Lower leg skin (tissue), 4 donors: ENCODE measurements at regions not wholly inside any gene's neighbourhood (a gene's known extent, or its start where the extent isn't known, plus 50 kb on each side); places are given as distances from the start of the nearest gene placed in this dataset.
"Not testable (repeated sequence)": the region's sequence is repeated elsewhere in the genome, so short reads cannot be mapped to it uniquely, and the experiment has no call there.

ENCODE experiments used
- DNase-seq, 2 donors: peaks; one replicate each; pipeline ENCODE4 v3.0.0-alpha.2; 2019; ENCODE audit warnings: low spot score in 2 of 2
- H3K4me3 ChIP-seq: fragments of 200-600 bp; sonication (generic); 2 replicates; pipeline ENCODE4 v1.5.1; 2017; ENCODE audit warnings: mild to moderate bottlenecking, low read depth; ENCODE audit not compliant: poor library complexity, severe bottlenecking
- POLR2A ChIP-seq, 2 donors: fragments of 450-650 bp; IDR thresholded peaks; one replicate each; pipeline ENCODE4 v1.6.1; 2016 to 2017; ENCODE audit warnings: antibody characterized with exemption in 2 of 2, mild to moderate bottlenecking in 1 of 2, moderate library complexity in 1 of 2
- WGBS, 2 donors: methylation state at CpG; one replicate each; pipeline ENCODE4 v1.1.5; 2018; 5-methylcytosine and 5-hydroxymethylcytosine counted together
- intact Hi-C: fragments of 100-400 bp; cut with DNase I; formaldehyde crosslinking; loops from one replicate; pipeline ENCODE4 v1.15.0; 2023; ENCODE audit warnings: low total_unique reads
- TF ChIP-seq, protein P1 (sequence below), 3 donors: fragments of 450-650 bp; IDR thresholded peaks; one replicate each; pipeline ENCODE4 v1.5.1; 2016; ENCODE audit warnings: antibody characterized with exemption in 3 of 3, mild to moderate bottlenecking in 3 of 3, moderate library complexity in 2 of 3

DNA sequence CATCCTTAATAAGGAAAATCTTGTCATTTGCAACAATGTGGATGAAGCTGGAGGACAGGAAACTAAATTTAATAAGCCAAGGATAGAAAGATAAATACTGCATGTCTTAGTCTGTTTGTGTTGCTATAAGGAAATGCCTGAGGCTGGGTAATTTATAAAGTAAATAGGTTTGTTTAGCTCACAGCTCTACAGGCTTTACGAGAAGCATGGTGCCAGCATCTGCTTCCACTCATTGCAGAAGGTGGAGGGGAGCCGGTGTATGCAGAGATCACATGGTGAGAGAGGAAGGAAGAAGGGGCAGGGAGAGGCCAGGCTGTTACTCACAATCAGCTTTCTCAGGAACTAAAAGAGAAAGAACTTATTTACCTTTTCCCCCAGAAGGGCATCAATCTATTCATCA, 118.9 kb upstream of the SMLR1 start:
- DNase-seq, result no peak
- intact Hi-C loops, result loop anchor here (2.0 kb wide), 1 partner anchor 54 kb away; no protein-coding TSS in a partner anchor
- 21 to 25% methylated on average over 2 of the region's 2 CpGs for WGBS, 2 donors

DNA sequence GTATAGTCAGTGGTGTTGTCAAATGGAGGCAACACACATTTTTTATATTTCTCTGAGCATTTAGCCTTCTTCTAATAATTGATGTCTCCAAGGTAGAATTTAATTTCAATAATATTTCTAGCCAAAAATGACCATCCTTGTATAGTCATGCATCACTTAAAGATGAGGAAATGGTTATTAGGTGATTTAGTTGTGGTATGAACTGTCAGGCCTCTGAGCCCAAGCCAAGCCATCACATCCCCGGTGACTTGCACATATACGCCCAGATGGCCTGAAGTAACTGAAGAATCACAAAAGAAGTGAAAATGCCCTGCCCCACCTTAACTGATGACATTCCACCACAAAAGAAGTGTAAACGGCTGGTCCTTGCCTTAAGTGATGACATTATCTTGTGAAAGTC, 115.6 kb upstream of the SMLR1 start:
- 83% methylated on average over 3 of the region's 3 CpGs for WGBS, 2 donors
- H3K4me3 ChIP-seq, intact Hi-C loops, DNase-seq: not testable (repeated sequence)

More for the DNA sequence above, 118.9 kb upstream of the SMLR1 start:
- TF ChIP-seq, protein P1, sequence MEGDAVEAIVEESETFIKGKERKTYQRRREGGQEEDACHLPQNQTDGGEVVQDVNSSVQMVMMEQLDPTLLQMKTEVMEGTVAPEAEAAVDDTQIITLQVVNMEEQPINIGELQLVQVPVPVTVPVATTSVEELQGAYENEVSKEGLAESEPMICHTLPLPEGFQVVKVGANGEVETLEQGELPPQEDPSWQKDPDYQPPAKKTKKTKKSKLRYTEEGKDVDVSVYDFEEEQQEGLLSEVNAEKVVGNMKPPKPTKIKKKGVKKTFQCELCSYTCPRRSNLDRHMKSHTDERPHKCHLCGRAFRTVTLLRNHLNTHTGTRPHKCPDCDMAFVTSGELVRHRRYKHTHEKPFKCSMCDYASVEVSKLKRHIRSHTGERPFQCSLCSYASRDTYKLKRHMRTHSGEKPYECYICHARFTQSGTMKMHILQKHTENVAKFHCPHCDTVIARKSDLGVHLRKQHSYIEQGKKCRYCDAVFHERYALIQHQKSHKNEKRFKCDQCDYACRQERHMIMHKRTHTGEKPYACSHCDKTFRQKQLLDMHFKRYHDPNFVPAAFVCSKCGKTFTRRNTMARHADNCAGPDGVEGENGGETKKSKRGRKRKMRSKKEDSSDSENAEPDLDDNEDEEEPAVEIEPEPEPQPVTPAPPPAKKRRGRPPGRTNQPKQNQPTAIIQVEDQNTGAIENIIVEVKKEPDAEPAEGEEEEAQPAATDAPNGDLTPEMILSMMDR (IDR thresholded peaks at IDR 0.05), result no peak
- TF ChIP-seq POLR2A (IDR thresholded peaks at IDR 0.05), result no peak
- H3K4me3 ChIP-seq, result no peak overlapping the region

DNA sequence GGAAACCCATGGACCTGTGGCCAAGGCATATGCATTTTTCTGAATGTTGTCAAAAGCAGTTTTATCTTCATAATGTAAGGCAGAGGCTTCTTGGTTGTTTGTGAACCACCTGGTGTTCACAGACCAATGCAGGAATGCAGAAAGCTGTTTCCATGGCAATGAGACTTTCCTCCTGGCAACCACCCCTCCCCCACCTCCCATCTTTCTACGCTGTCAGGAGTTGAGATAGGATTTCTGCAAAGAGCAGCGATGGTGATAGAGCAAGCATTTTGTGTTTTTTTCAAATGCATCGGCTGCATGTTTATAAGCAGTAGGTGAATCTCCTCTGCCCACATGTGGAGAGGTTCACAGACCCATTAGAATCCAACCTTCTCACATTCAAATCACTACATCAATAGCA, 114.1 kb upstream of the SMLR1 start:
- intact Hi-C loops, result no loop called here
- no peak for DNase-seq
- TF ChIP-seq, protein P1 (IDR thresholded peaks at IDR 0.05), result no peak
- TF ChIP-seq POLR2A (IDR thresholded peaks at IDR 0.05), result no peak
- WGBS, 2 donors, result 55 to 62% methylated on average over 3 of the region's 3 CpGs
- H3K4me3 ChIP-seq, result no peak overlapping the region

DNA sequence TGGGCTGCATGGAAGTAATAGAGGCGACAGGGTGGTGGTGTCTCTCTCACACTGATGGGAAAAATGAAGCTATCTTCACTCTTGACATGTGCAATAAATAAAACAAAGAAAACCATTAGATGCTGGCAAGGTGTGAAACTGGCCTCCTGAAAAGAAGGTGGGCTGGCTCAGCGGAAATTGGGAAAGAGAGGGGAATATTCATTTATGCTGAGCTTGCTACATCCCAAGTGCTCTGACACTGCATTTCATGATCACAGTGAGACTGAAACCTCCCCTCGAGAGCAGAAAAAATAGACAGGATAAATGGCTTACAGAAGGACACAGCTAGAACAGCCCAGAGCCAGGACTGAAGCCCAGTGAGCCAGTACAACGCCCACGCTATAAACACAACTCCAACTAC, 112.1 kb upstream of the SMLR1 start:
- WGBS, 2 donors, result 81 to 83% methylated on average over 5 of the region's 5 CpGs
- TF ChIP-seq POLR2A (IDR thresholded peaks at IDR 0.05), result no peak
- TF ChIP-seq, protein P1 (IDR thresholded peaks at IDR 0.05), result no peak
- no peak for DNase-seq
- intact Hi-C loops, result no loop called here
- H3K4me3 ChIP-seq, result no peak overlapping the region

DNA sequence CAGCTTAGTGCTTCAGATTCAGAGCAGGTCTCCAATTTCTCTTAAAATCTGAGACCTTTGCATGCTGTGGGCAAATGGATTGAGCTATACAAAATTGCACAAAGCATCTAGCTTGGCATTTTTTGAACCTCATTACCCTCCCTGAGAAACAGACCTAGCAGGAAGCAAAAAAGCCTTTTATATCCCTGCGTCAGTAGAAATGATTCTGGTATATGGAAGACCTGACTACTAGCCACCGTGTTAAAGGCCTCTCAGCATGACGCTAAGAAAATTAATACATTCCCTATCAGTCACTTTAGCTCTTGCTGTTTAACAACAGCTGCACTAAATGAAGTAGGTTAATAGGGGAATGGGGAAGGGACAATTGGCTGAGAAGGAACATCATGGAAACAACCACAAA, 110.7 kb upstream of the SMLR1 start:
- intact Hi-C loops, result no loop called here
- 85 to 93% methylated on average over 3 of the region's 3 CpGs for WGBS, 2 donors
- no peak for DNase-seq
- TF ChIP-seq, protein P1 (IDR thresholded peaks at IDR 0.05), result no peak
- TF ChIP-seq POLR2A (IDR thresholded peaks at IDR 0.05), result no peak
- H3K4me3 ChIP-seq, result no peak overlapping the region

DNA sequence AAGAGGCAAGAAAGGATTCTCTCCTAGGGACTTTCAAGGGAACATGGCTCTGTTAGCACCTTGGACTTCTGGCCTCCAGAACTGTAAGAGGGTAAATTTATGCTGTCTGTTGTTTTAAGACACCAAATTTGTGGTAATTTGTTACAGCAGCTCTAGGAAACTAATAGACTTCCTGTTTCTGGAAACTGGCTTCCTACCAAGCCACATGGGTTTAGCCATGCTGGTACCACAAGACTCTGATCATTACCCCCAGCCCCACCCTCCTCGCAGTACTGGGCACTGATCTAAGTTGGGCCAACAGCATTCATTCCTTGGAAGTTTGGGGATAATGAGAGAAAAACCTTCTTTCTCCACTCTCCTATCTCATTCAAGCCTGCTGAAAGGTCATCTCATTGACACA, 109.5 kb upstream of the SMLR1 start:
- TF ChIP-seq, protein P1 (IDR thresholded peaks at IDR 0.05), result no peak
- no peak for TF ChIP-seq POLR2A (IDR thresholded peaks at IDR 0.05)
- no peak for DNase-seq
- intact Hi-C loops, result no loop called here
- whole genome bisulfite sequencing, 2 donors, result 59 to 70% methylated on average over 1 of the region's 1 CpG
- no peak overlapping the region for H3K4me3 ChIP-seq
